ENCODE measurements at regions not wholly inside any gene's neighbourhood (a gene's known extent, or its start where the extent isn't known, plus 50 kb on each side); places are given as distances from the start of the nearest gene placed in this dataset.

DNA sequence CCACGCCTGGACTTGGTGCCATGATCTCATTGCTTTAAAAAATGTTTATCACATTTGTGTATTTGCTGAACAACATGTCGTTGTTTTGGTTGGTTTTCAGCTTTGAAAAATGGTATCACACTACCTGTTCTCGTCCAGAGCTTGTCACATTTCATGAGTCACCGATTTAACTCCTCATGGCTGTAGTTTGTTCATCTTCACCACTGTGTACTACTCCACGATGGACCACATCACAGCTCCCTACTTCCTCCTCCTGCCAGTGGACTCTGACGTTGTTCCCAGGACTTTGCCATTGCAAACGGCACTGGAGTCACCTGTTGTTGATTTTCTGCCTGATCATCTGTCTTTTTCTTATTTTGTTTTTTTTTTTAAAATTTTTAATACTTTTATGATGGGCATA is 157.7 kb downstream of the ERMARD start:
- TF ChIP-seq, protein P1, sequence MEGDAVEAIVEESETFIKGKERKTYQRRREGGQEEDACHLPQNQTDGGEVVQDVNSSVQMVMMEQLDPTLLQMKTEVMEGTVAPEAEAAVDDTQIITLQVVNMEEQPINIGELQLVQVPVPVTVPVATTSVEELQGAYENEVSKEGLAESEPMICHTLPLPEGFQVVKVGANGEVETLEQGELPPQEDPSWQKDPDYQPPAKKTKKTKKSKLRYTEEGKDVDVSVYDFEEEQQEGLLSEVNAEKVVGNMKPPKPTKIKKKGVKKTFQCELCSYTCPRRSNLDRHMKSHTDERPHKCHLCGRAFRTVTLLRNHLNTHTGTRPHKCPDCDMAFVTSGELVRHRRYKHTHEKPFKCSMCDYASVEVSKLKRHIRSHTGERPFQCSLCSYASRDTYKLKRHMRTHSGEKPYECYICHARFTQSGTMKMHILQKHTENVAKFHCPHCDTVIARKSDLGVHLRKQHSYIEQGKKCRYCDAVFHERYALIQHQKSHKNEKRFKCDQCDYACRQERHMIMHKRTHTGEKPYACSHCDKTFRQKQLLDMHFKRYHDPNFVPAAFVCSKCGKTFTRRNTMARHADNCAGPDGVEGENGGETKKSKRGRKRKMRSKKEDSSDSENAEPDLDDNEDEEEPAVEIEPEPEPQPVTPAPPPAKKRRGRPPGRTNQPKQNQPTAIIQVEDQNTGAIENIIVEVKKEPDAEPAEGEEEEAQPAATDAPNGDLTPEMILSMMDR (IDR thresholded peaks at IDR 0.05; ENCODE audit: poor library complexity): no peak
- TF ChIP-seq EZH2 (IDR thresholded peaks at IDR 0.05; ENCODE audit: borderline replicate concordance) (no peak), EZH2phosphoT487 (IDR thresholded peaks at IDR 0.05; ENCODE audit: low read depth, severe bottlenecking, unreplicated experiment) (no peak)
- H3K4me2 ChIP-seq: no peak overlapping the region
- no peaks in the 10 kb centered on the region for H3K9me2 ChIP-seq (replicated peaks; ENCODE audit: insufficient read depth)
- H3K4me1 ChIP-seq (ENCODE audit: insufficient read depth): no peaks in the 10 kb centered on the region
- no peak for DNase-seq (ENCODE audit: low spot score)
- H2AFZ ChIP-seq: no peak overlapping the region
- no peak overlapping the region for H3K27ac ChIP-seq
- no peaks in the 10 kb centered on the region for H3K27me3 ChIP-seq
- H3K36me3 ChIP-seq (replicated peaks; ENCODE audit: insufficient read depth, low read depth): no peaks in the 10 kb centered on the region
- WGBS (ENCODE audit: low lambda C conversion rate, missing lambda C conversion rate): 83% methylated on average over 7 of the region's 7 CpGs
- H3K79me2 ChIP-seq: no peaks in the 10 kb centered on the region
- H3K4me3 ChIP-seq: no peak overlapping the region
- H4K20me1 ChIP-seq (ENCODE audit: insufficient read depth, poor library complexity, severe bottlenecking): no peaks in the 10 kb centered on the region
- H3K9me3 ChIP-seq (ENCODE audit: low read depth): no peaks in the 10 kb centered on the region

DNA sequence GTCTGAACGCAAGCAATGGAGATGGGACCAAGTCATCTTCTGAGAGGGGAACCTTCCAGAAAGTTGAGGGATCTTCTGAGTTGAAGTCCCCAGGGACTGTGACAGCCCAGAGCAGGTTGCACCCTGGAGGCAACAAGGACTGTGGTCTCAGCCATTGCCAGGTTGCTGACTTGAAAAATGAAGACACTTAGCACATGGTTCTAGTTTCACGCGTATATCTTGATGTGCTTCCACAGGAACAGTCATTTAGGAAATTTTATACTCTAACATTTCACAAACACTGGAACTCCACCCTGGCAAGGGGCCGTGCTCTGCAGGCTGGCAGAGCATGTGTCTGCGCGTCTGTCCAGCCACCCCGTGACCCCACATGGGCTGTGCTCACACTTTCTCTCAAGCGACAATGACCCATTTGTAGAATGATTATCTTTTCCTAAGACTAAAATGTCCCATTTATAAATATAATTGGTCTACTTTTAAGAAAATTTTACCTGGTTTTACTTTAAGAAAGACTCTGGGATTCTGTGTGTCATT is 157.0 kb downstream of the ERMARD start:
- H3K9me3 ChIP-seq (ENCODE audit: low read depth): no peaks in the 10 kb centered on the region
- H3K4me1 ChIP-seq (ENCODE audit: insufficient read depth): no peaks in the 10 kb centered on the region
- H3K27ac ChIP-seq: no peak overlapping the region
- H4K20me1 ChIP-seq (ENCODE audit: insufficient read depth, poor library complexity, severe bottlenecking): no peaks in the 10 kb centered on the region
- DNase-seq (ENCODE audit: low spot score): no peak
- no peaks in the 10 kb centered on the region for H3K79me2 ChIP-seq
- TF ChIP-seq EZH2 (IDR thresholded peaks at IDR 0.05; ENCODE audit: borderline replicate concordance) (no peak), EZH2phosphoT487 (IDR thresholded peaks at IDR 0.05; ENCODE audit: low read depth, severe bottlenecking, unreplicated experiment) (no peak)
- TF ChIP-seq, protein P1 (IDR thresholded peaks at IDR 0.05; ENCODE audit: poor library complexity): no peak
- no peaks in the 10 kb centered on the region for H3K27me3 ChIP-seq
- 91% methylated on average over 8 of the region's 8 CpGs for WGBS (ENCODE audit: low lambda C conversion rate, missing lambda C conversion rate)
- H3K9me2 ChIP-seq (replicated peaks; ENCODE audit: insufficient read depth): no peaks in the 10 kb centered on the region
- H3K4me3 ChIP-seq: no peak overlapping the region
- H2AFZ ChIP-seq: no peak overlapping the region
- no peaks in the 10 kb centered on the region for H3K36me3 ChIP-seq (replicated peaks; ENCODE audit: insufficient read depth, low read depth)
- no peak overlapping the region for H3K4me2 ChIP-seq

DNA sequence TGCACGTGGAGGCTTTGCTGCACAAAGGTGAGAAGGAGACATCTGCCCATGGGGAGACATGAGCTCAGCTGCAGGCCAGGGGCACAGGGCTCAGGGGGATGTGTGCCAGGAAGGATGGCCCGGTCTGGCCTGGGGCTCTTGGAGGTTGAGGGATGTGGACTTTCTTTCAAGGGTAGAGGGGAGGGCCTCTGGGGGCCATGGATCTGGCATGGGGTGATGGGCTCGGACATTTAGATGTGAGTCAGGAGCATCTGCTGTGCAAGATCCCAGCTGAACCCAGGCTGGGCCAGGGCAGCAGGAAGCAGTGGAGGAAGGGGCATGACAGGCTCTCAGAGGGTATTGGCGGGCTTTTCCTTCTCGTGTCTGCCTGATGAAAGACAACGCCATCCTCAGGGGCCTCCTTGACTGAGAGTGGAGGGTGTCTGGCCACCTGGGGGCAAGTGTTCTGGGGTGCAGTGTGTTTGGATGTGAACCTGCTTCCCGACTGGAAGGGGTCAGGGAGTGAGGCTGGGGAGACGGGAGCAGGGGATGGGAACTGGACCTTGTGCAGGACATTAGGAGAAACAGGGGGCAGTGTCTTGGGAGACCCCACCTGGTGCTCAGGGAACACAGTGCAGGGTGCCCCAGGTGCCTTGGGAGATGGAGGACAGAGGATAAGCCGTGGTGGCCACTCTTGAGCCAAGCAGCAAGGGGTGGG is 156.1 kb downstream of the ERMARD start:
- TF ChIP-seq EZH2 (IDR thresholded peaks at IDR 0.05; ENCODE audit: borderline replicate concordance) (no peak), EZH2phosphoT487 (IDR thresholded peaks at IDR 0.05; ENCODE audit: low read depth, severe bottlenecking, unreplicated experiment) (no peak)
- TF ChIP-seq, protein P1 (IDR thresholded peaks at IDR 0.05; ENCODE audit: poor library complexity): no peak
- no peaks in the 10 kb centered on the region for H3K36me3 ChIP-seq (replicated peaks; ENCODE audit: insufficient read depth, low read depth)
- H3K4me3 ChIP-seq: no peak overlapping the region
- no peaks in the 10 kb centered on the region for H4K20me1 ChIP-seq (ENCODE audit: insufficient read depth, poor library complexity, severe bottlenecking)
- no peak for DNase-seq (ENCODE audit: low spot score)
- no peaks in the 10 kb centered on the region for H3K79me2 ChIP-seq
- H3K9me3 ChIP-seq (ENCODE audit: low read depth): no peaks in the 10 kb centered on the region
- no peaks in the 10 kb centered on the region for H3K9me2 ChIP-seq (replicated peaks; ENCODE audit: insufficient read depth)
- WGBS (ENCODE audit: low lambda C conversion rate, missing lambda C conversion rate): 86% methylated on average over 9 of the region's 9 CpGs
- no peaks in the 10 kb centered on the region for H3K27me3 ChIP-seq
- no peaks in the 10 kb centered on the region for H3K4me1 ChIP-seq (ENCODE audit: insufficient read depth)
- no peak overlapping the region for H2AFZ ChIP-seq
- H3K4me2 ChIP-seq: no peak overlapping the region
- H3K27ac ChIP-seq: no peak overlapping the region
